ENCODE measurements at regions not wholly inside any gene's neighbourhood (a gene's known extent, or its start where the extent isn't known, plus 50 kb on each side); places are given as distances from the start of the nearest gene placed in this dataset.

DNA sequence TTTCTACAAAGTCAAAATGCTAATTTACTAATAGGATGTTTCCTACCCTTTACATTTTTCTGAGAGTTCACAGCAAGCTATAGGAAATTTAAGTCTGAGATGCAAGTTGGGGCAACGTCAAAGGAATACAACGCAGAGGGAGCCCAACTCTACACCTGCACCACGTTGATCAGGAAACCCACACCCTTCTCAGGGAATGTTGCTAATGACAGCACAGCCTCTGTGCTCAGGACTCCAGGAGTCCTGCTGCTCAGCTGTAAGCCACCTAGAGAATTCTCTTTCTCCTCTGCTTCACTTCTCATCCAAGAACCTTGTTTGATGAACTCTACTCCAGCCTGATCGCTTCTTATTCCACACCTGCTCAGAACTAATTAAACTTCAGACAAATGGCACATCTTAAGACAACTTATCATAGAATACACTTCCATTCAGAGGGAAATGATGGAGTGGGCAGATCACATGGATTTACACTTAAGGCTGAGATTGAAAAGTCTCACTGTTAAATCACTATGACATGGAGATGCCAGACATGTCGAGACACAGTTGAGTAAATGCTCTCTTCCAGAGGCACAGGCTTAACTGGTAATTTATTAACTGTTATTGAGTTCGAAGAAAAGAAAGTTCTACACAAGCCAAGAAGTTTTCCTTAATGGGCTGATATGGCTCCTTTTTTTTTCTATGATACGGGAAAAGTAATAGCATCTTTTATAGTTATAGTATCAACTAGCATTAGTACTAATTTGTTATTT lies 811.6 kb upstream of the ARGLU1 start:
- H3K36me3 Mint-ChIP-seq: no peaks in the 10 kb centered on the region
- peaks cover 0 to 13% (median 2%) of the 10 kb centered on the region in 7 donors for H3K9me3 Mint-ChIP-seq
- H3K4me1 Mint-ChIP-seq: no peaks in the 10 kb centered on the region
- H3K27me3 Mint-ChIP-seq: no peaks in the 10 kb centered on the region
- H3K36me3 ChIP-seq (ENCODE audit: control insufficient read depth, insufficient read depth, low read length): no peaks in the 10 kb centered on the region
- H3K27ac Mint-ChIP-seq: no peak overlapping the region
- H3K27me3 ChIP-seq (ENCODE audit: control insufficient read depth, insufficient read depth, low read length): no peaks in the 10 kb centered on the region
- H3K9me3 ChIP-seq (ENCODE audit: control insufficient read depth in 2 of 2, low read length in 2 of 2): no peaks in the 10 kb centered on the region
- ATAC-seq (ENCODE audit: low read depth in 2 of 2) (no peak), DNase-seq (no peak)
- H3K4me1 ChIP-seq (ENCODE audit: control insufficient read depth, insufficient read depth, low read length, poor library complexity, severe bottlenecking): no peaks in the 10 kb centered on the region
- H3K4me3 ChIP-seq (ENCODE audit: low read depth, low read length): no peak overlapping the region
- no peak overlapping the region for H3K4me3 Mint-ChIP-seq
- H3K27ac ChIP-seq (ENCODE audit: insufficient read depth, low read length, poor library complexity, severe bottlenecking): no peak overlapping the region

DNA sequence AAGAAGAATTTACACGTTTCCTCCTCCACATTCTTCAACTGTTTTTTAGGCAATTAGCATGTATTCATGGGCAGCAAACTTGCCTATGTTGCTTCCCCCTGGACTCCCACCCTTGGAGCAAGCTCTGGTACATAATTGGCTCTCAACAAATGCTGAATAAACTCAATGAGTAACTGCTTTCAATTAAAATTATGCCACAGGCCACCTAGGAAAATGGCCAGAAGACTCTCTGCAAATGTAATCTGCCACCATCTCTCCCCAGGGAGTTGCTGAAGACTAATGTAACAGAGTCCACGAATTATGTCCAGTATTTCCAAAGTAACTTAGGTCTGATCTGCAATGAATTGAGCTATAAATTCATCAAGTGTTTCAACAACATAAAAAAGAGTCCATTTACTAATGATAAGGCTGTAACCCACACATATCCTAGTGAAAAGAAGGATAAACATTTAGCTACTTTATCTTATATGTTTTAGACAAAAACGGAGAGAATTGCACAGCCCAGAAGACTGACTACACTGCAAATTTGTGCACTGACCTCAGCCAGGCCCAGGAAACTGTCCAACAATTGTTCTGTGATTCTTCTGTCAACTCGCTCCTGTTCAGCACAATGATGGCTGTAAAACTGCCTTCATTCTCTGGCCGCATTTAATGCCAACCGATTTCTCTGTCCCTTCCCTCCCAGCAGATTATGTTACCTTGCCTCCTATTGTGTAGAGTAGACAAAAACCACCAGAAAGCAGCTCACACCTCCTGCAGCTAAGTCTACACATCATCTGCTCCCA lies 808.6 kb upstream of the ARGLU1 start:
- H3K27ac Mint-ChIP-seq: peak overlapping the region in 1 of 3 donors; percentile 61

DNA sequence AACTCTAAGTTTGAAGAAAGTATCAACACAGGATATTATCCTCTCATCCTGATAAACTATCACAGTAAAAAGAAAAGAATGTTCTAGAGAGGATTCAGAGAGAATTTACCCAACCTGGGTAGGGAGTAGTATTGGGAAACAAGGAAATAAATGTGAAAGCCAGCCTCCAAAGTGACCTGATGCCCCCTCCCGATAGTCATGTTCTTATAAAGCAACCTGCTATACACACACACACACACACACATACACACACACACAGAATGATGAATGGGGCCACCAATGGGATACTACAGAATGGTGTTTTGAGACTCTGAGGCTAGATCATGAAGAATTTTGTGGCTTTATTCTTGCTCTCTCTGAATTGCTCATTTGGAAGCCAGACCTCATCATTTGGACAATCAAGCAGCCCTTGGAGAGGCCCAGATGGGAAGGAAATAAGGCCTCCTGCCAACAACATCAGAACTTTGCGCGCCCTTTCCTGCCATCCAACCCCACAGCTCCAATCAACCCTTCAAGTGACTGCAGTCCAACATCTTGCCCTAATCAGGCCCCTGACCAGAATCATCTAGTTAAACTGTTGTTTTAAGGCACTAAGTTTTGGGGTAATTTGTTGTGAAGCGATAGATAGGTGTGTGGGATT lies 807.9 kb upstream of the ARGLU1 start:
- ATAC-seq (ENCODE audit: low read depth in 2 of 2): no peak
- Mint-ChIP-seq H3K4me3 (no peak overlapping the region), H3K9me3 (peaks cover 0 to 14% (median 1%) of the 10 kb centered on the region in 7 donors), H3K27me3 (no peaks in the 10 kb centered on the region), H3K27ac (no peak overlapping the region), H3K36me3 (no peaks in the 10 kb centered on the region), H3K4me1 (no peaks in the 10 kb centered on the region)
- H3K9me3 ChIP-seq (ENCODE audit: control insufficient read depth in 2 of 2, low read length in 2 of 2): no peaks in the 10 kb centered on the region
- H3K27me3 ChIP-seq (ENCODE audit: control insufficient read depth, insufficient read depth, low read length): no peaks in the 10 kb centered on the region
- H3K4me3 ChIP-seq (ENCODE audit: low read depth, low read length): no peak overlapping the region
- no peak for DNase-seq
- H3K4me1 ChIP-seq (ENCODE audit: control insufficient read depth, insufficient read depth, low read length, poor library complexity, severe bottlenecking): no peaks in the 10 kb centered on the region
- H3K27ac ChIP-seq (ENCODE audit: insufficient read depth, low read length, poor library complexity, severe bottlenecking): no peak overlapping the region
- no peaks in the 10 kb centered on the region for H3K36me3 ChIP-seq (ENCODE audit: control insufficient read depth, insufficient read depth, low read length)

More for the DNA sequence above, 808.6 kb upstream of the ARGLU1 start:
- H3K9me3 ChIP-seq (ENCODE audit: control insufficient read depth in 2 of 2, low read length in 2 of 2): no peaks in the 10 kb centered on the region
- H3K4me1 ChIP-seq (ENCODE audit: control insufficient read depth, insufficient read depth, low read length, poor library complexity, severe bottlenecking): no peaks in the 10 kb centered on the region
- H3K27me3 Mint-ChIP-seq: no peaks in the 10 kb centered on the region
- H3K4me1 Mint-ChIP-seq: no peaks in the 10 kb centered on the region
- no peak overlapping the region for H3K4me3 Mint-ChIP-seq
- no peak for ATAC-seq (ENCODE audit: low read depth in 2 of 2)
- H3K4me3 ChIP-seq (ENCODE audit: low read depth, low read length): no peak overlapping the region
- H3K27ac ChIP-seq (ENCODE audit: insufficient read depth, low read length, poor library complexity, severe bottlenecking): no peak overlapping the region
- no peaks in the 10 kb centered on the region for H3K27me3 ChIP-seq (ENCODE audit: control insufficient read depth, insufficient read depth, low read length)
- no peaks in the 10 kb centered on the region for H3K36me3 Mint-ChIP-seq
- H3K9me3 Mint-ChIP-seq: peaks cover 0 to 14% (median 1%) of the 10 kb centered on the region in 7 donors
- no peaks in the 10 kb centered on the region for H3K36me3 ChIP-seq (ENCODE audit: control insufficient read depth, insufficient read depth, low read length)
- DNase-seq: no peak

DNA sequence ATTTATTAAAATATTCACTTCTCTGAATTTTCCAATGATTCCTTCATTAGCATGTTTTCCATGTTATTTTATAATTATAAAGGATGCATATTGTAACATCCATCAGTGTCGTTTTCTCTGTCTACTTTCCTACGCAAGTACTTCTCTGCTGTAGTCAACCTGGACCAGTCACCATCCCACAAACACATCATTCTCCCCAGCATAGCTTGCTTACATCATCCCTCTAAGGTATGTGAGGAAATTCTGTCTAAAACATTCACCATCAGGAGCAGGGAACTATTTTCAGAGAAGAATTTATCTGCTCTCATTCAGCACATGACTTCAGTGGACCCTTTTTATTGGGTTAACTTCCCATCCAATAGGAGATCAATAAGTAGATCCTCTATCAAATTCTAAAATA lies 806.1 kb upstream of the ARGLU1 start:
- H3K4me3 Mint-ChIP-seq: no peak overlapping the region
- DNase-seq (no peak), ATAC-seq (ENCODE audit: low read depth in 2 of 2) (no peak)
- Histone ChIP-seq H3K27ac (ENCODE audit: insufficient read depth, low read length, poor library complexity, severe bottlenecking) (no peak overlapping the region), H3K27me3 (ENCODE audit: control insufficient read depth, insufficient read depth, low read length) (no peaks in the 10 kb centered on the region), H3K4me1 (ENCODE audit: control insufficient read depth, insufficient read depth, low read length, poor library complexity, severe bottlenecking) (no peaks in the 10 kb centered on the region), H3K4me3 (ENCODE audit: low read depth, low read length) (no peak overlapping the region), H3K36me3 (ENCODE audit: control insufficient read depth, insufficient read depth, low read length) (no peaks in the 10 kb centered on the region), H3K9me3 (ENCODE audit: control insufficient read depth in 2 of 2, low read length in 2 of 2) (no peaks in the 10 kb centered on the region)
- no peaks in the 10 kb centered on the region for H3K4me1 Mint-ChIP-seq
- H3K9me3 Mint-ChIP-seq: peaks cover 0 to 5% (median 1%) of the 10 kb centered on the region in 7 donors
- H3K27ac Mint-ChIP-seq: no peak overlapping the region
- no peaks in the 10 kb centered on the region for H3K36me3 Mint-ChIP-seq
- no peaks in the 10 kb centered on the region for H3K27me3 Mint-ChIP-seq

DNA sequence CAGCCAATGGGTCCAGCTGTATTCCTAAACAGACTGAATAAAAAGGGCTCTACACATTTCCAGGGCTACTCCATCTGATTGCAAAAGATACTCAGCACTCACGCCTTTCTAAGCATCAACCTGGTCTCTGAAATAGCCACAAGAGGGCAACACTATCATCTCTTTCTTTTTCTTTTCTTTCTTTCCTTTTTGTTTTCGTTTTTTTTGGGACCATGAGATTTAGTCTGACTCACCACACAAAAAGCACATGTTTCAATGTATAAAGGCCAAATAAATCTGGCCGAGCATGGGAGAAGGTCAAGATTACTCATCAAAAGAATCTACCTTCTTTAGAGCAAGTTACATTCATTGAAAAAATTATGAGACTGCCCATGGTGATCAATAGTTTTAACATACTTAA lies 805.6 kb upstream of the ARGLU1 start:
- no peaks in the 10 kb centered on the region for H3K36me3 Mint-ChIP-seq
- no peaks in the 10 kb centered on the region for H3K4me1 Mint-ChIP-seq
- Histone ChIP-seq H3K27ac (ENCODE audit: insufficient read depth, low read length, poor library complexity, severe bottlenecking) (no peak overlapping the region), H3K4me1 (ENCODE audit: control insufficient read depth, insufficient read depth, low read length, poor library complexity, severe bottlenecking) (no peaks in the 10 kb centered on the region), H3K4me3 (ENCODE audit: low read depth, low read length) (no peak overlapping the region), H3K9me3 (ENCODE audit: control insufficient read depth in 2 of 2, low read length in 2 of 2) (no peaks in the 10 kb centered on the region), H3K36me3 (ENCODE audit: control insufficient read depth, insufficient read depth, low read length) (no peaks in the 10 kb centered on the region), H3K27me3 (ENCODE audit: control insufficient read depth, insufficient read depth, low read length) (no peaks in the 10 kb centered on the region)
- no peak for ATAC-seq (ENCODE audit: low read depth in 2 of 2)
- peaks cover 0 to 10% (median 2%) of the 10 kb centered on the region in 7 donors for H3K9me3 Mint-ChIP-seq
- no peak overlapping the region for H3K4me3 Mint-ChIP-seq
- H3K27me3 Mint-ChIP-seq: no peaks in the 10 kb centered on the region
- no peak for DNase-seq
- no peak overlapping the region for H3K27ac Mint-ChIP-seq

DNA sequence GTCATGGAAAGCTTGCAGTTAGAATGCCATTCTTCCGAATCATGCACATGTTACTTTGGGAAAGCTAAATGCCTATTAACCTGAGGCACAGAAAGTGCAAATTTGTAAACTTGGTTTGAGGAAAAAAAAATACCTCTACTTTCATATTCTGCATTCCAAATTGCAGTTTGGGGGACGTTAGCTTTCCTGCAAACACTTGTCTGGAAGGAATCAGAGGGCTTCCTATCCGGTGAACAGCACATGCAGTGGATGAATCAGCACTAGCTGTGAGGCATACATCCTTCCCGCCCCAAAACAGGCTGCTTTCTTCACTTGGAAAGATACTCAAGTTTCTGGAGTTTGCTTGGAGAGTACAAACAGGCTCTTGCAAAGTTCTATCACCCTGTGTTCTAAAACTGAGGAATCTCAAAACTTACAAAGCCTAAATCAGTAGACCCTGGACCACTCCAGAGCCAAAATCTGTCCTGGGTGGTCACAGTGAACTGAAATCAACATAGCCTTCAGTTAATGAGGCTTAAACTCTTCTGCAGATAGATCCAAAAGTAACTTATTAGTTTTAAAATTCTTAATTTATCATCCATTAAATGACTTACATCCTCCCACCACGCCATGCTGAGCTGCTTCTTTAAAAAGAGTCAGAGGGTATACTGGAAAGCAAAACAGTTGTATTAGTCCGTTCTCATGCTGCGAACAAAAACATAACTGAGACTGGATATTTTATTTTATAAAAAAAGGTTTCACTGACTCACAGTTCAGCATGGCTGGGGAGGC lies 802.3 kb upstream of the ARGLU1 start:
- H3K36me3 Mint-ChIP-seq: no peaks in the 10 kb centered on the region
- Histone ChIP-seq H3K4me3 (ENCODE audit: low read depth, low read length) (no peak overlapping the region), H3K27me3 (ENCODE audit: control insufficient read depth, insufficient read depth, low read length) (no peaks in the 10 kb centered on the region), H3K27ac (ENCODE audit: insufficient read depth, low read length, poor library complexity, severe bottlenecking) (no peak overlapping the region), H3K9me3 (ENCODE audit: control insufficient read depth in 2 of 2, low read length in 2 of 2) (no peaks in the 10 kb centered on the region), H3K4me1 (ENCODE audit: control insufficient read depth, insufficient read depth, low read length, poor library complexity, severe bottlenecking) (no peaks in the 10 kb centered on the region), H3K36me3 (ENCODE audit: control insufficient read depth, insufficient read depth, low read length) (no peaks in the 10 kb centered on the region)
- H3K27ac Mint-ChIP-seq: no peak overlapping the region
- DNase-seq (no peak), ATAC-seq (ENCODE audit: low read depth in 2 of 2) (no peak)
- H3K9me3 Mint-ChIP-seq: peaks cover 1 to 27% (median 3%) of the 10 kb centered on the region in 7 donors
- H3K27me3 Mint-ChIP-seq: no peaks in the 10 kb centered on the region
- H3K4me3 Mint-ChIP-seq: no peak overlapping the region
- H3K4me1 Mint-ChIP-seq: no peaks in the 10 kb centered on the region

DNA sequence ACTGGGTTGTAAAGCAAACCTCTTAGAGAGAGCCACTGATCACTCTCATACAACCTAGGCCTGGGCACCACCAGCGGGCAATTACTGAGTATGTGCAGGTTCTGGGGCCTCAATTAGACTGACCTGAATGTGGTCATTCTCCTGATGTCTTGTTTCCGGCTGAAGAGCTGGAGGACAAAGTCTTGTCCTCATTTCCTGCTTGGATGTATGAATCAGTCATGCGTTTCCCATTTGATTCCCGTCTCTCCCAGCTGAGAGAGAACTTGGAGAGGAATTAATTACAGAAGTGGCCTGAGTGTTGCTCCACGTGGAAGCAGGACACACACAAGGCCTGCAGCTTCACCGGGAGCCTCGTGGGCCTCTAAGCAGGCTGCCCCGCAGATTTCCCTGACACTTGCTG lies 799.3 kb upstream of the ARGLU1 start:
- Mint-ChIP-seq H3K27me3 (no peaks in the 10 kb centered on the region), H3K36me3 (no peaks in the 10 kb centered on the region), H3K4me3 (no peak overlapping the region), H3K9me3 (peaks cover 1 to 31% (median 3%) of the 10 kb centered on the region in 7 donors), H3K4me1 (no peaks in the 10 kb centered on the region), H3K27ac (no peak overlapping the region)
- ATAC-seq (ENCODE audit: low read depth in 2 of 2) (no peak), DNase-seq (no peak)
- H3K4me1 ChIP-seq (ENCODE audit: control insufficient read depth, insufficient read depth, low read length, poor library complexity, severe bottlenecking): no peaks in the 10 kb centered on the region
- H3K9me3 ChIP-seq (ENCODE audit: control insufficient read depth in 2 of 2, low read length in 2 of 2): no peaks in the 10 kb centered on the region
- H3K36me3 ChIP-seq (ENCODE audit: control insufficient read depth, insufficient read depth, low read length): no peaks in the 10 kb centered on the region
- no peak overlapping the region for H3K4me3 ChIP-seq (ENCODE audit: low read depth, low read length)
- no peaks in the 10 kb centered on the region for H3K27me3 ChIP-seq (ENCODE audit: control insufficient read depth, insufficient read depth, low read length)
- H3K27ac ChIP-seq (ENCODE audit: insufficient read depth, low read length, poor library complexity, severe bottlenecking): no peak overlapping the region

All from CD4-positive, CD25-positive, alpha-beta regulatory T cell (primary cell).